ENCODE measurements at regions not wholly inside any gene's neighbourhood (a gene's known extent, or its start where the extent isn't known, plus 50 kb on each side); places are given as distances from the start of the nearest gene placed in this dataset.

GRCh38 chr13:29903996-29904395, 53.6 kb upstream of the UBL3 start:
- peaks cover 2% of the 10 kb centered on the region for H3K4me1 ChIP-seq (ENCODE audit: insufficient read depth)
- H3K27me3 ChIP-seq, result no peaks in the 10 kb centered on the region
- H3K4me3 ChIP-seq, result no peak overlapping the region
- TF ChIP-seq EP300 (IDR thresholded peaks at IDR 0.05) (no peak), CTCF (IDR thresholded peaks at IDR 0.05) (no peak)
- H3K9me3 ChIP-seq, result no peaks in the 10 kb centered on the region
- no peaks in the 10 kb centered on the region for H3K36me3 ChIP-seq
- intact Hi-C loops (cut with DNase I), result no loop called here
- no peak overlapping the region for H3K27ac ChIP-seq
- no peak for DNase-seq
- 62 to 69% (median 65%) methylated on average over 4 of the region's 4 CpGs for WGBS, 3 donors

GRCh38 chr13:29903543-29903942, 53.1 kb upstream of the UBL3 start:
- H3K36me3 ChIP-seq, result no peaks in the 10 kb centered on the region
- TF ChIP-seq EP300 (IDR thresholded peaks at IDR 0.05) (no peak), CTCF (IDR thresholded peaks at IDR 0.05) (no peak), POLR2A (IDR thresholded peaks at IDR 0.05) (no peak)
- WGBS, 3 donors, result 61 to 70% (median 69%) methylated on average over 3 of the region's 3 CpGs
- intact Hi-C loops (cut with DNase I), result no loop called here
- no peaks in the 10 kb centered on the region for H3K27me3 ChIP-seq
- no peak for DNase-seq
- no peak overlapping the region for H3K27ac ChIP-seq
- H3K4me1 ChIP-seq (ENCODE audit: insufficient read depth), result peaks cover 2% of the 10 kb centered on the region
- no peak overlapping the region for H3K4me3 ChIP-seq
- no peaks in the 10 kb centered on the region for H3K9me3 ChIP-seq

- no peaks in the 10 kb centered on the region for H3K27me3 ChIP-seq
- TF ChIP-seq CTCF (IDR thresholded peaks at IDR 0.05) (no peak), POLR2A (IDR thresholded peaks at IDR 0.05) (no peak), EP300 (IDR thresholded peaks at IDR 0.05) (no peak)
- no peak overlapping the region for H3K27ac ChIP-seq
- H3K4me3 ChIP-seq, result no peak overlapping the region
- no peaks in the 10 kb centered on the region for H3K9me3 ChIP-seq
- WGBS, 3 donors, result 22 to 26% (median 22%) methylated on average over 4 of the region's 4 CpGs
- peaks cover 2% of the 10 kb centered on the region for H3K4me1 ChIP-seq (ENCODE audit: insufficient read depth)
- DNase-seq, result no peak
- intact Hi-C loops (cut with DNase I), result no loop called here
- no peaks in the 10 kb centered on the region for H3K36me3 ChIP-seq
Measured at GRCh38 chr13:29902632-29903305, 52.4 kb upstream of the UBL3 start.

- Histone ChIP-seq H3K27ac (no peak overlapping the region), H3K9me3 (no peaks in the 10 kb centered on the region), H3K36me3 (no peaks in the 10 kb centered on the region), H3K27me3 (no peaks in the 10 kb centered on the region), H3K4me1 (ENCODE audit: insufficient read depth) (peaks cover 2% of the 10 kb centered on the region), H3K4me3 (no peak overlapping the region)
- TF ChIP-seq CTCF (IDR thresholded peaks at IDR 0.05) (no peak), EP300 (IDR thresholded peaks at IDR 0.05) (no peak), POLR2A (IDR thresholded peaks at IDR 0.05) (no peak)
- intact Hi-C loops (cut with DNase I), result no loop called here
- 40 to 46% (median 41%) methylated on average over 11 of the region's 11 CpGs for WGBS, 3 donors
- DNase-seq, result peak in 1 of 5 donors; percentile 46
Measured at GRCh38 chr13:29901710-29902631, 51.6 kb upstream of the UBL3 start.
